ENCODE measurements at regions not wholly inside any gene's neighbourhood (a gene's known extent, or its start where the extent isn't known, plus 50 kb on each side); places are given as distances from the start of the nearest gene placed in this dataset.

DNA sequence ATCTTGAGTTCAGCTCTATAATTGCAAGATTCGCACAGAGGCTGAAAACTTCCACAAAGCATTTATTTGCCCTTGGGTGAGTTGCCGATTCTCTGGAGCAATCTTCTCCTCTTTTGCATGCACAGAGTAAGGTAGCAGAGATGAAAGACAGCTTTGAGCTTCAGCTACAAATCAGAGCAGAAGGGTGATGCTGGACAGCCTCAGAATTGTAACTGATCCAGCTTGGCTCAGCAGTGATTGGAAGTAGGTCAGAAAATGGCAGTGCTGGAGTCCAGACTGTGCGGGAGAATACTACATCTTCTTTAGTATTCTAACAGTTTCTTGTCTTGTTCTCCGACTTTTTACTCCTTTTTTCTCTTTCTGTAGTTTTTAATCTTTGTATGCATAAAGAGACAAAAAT, 55.4 kb upstream of the CDC14C start:
- TF ChIP-seq POLR2A (IDR thresholded peaks at IDR 0.05; ENCODE audit: low read depth, low read length) (no peak), MXI1 (IDR thresholded peaks at IDR 0.05; ENCODE audit: low read depth, low read length) (no peak)
